HG03025 (cell line): ENCODE measurements at regions not wholly inside any gene's neighbourhood (a gene's known extent, or its start where the extent isn't known, plus 50 kb on each side); places are given as distances from the start of the nearest gene placed in this dataset.
"Not testable (repeated sequence)": the region's sequence is repeated elsewhere in the genome, so short reads cannot be mapped to it uniquely, and the experiment has no call there.

Source experiments
- ATAC-seq: cut with Tn5 transposase; IDR thresholded peaks from one replicate; pipeline ENCODE4 v1.9.1; 2021; ENCODE audit warnings: mild to moderate bottlenecking, moderate library complexity; ENCODE audit not compliant: unreplicated experiment, low FRiP score

GRCh38 chr12:75742048-75742447 is 230.6 kb upstream of the KRR1 start:
- no peak for ATAC-seq

GRCh38 chr12:75739912-75740311 is 228.5 kb upstream of the KRR1 start:
- no peak for ATAC-seq

- ATAC-seq = not testable (repeated sequence)
Observed at GRCh38 chr12:75739098-75739497, 227.7 kb upstream of the KRR1 start.

- ATAC-seq = peak; percentile 93
Observed at GRCh38 chr12:75738486-75738885, 227.1 kb upstream of the KRR1 start.

- ATAC-seq = no peak
Observed at GRCh38 chr12:75735853-75736252, 224.4 kb upstream of the KRR1 start.

- ATAC-seq = no peak
Observed at GRCh38 chr12:75728826-75729225, 217.4 kb upstream of the KRR1 start.

- ATAC-seq = no peak
Observed at GRCh38 chr12:75727577-75727976, 216.2 kb upstream of the KRR1 start.

GRCh38 chr12:75725521-75726111 is 214.2 kb upstream of the KRR1 start:
- ATAC-seq = no peak

- ATAC-seq = no peak
Observed at GRCh38 chr12:75724928-75725312, 213.5 kb upstream of the KRR1 start.

- ATAC-seq = no peak
Observed at GRCh38 chr12:75724307-75724927, 213.0 kb upstream of the KRR1 start.

- no peak for ATAC-seq
Observed at GRCh38 chr12:75722714-75723200, 211.3 kb upstream of the KRR1 start.

- ATAC-seq = no peak
Observed at GRCh38 chr12:75721796-75722195, 210.4 kb upstream of the KRR1 start.

- no peak for ATAC-seq
Observed at GRCh38 chr12:75720812-75721641, 209.6 kb upstream of the KRR1 start.

GRCh38 chr12:75717902-75718301 is 206.5 kb upstream of the KRR1 start:
- ATAC-seq = no peak

- no peak for ATAC-seq
Observed at GRCh38 chr12:75716291-75717025, 205.0 kb upstream of the KRR1 start.

GRCh38 chr12:75715682-75716081 is 204.3 kb upstream of the KRR1 start:
- ATAC-seq = no peak

- no peak for ATAC-seq
Observed at GRCh38 chr12:75715323-75715644, 203.9 kb upstream of the KRR1 start.

- ATAC-seq = no peak
Observed at GRCh38 chr12:75714462-75715322, 203.3 kb upstream of the KRR1 start.

GRCh38 chr12:75713434-75713833 is 202.0 kb upstream of the KRR1 start:
- no peak for ATAC-seq

GRCh38 chr12:75712223-75712622 is 200.8 kb upstream of the KRR1 start:
- no peak for ATAC-seq
